Uterus (tissue), 2 donors: ENCODE measurements at regions not wholly inside any gene's neighbourhood (a gene's known extent, or its start where the extent isn't known, plus 50 kb on each side); places are given as distances from the start of the nearest gene placed in this dataset.

ENCODE experiments used
- CTCF ChIP-seq, 4 experiments: fragments of 200-600 bp in 2 of 4; fragments of 450-650 bp in 2 of 4; sonication (generic) in 2 of 4; IDR thresholded peaks; one replicate each; pipeline ENCODE4 v1.5.1; 2016 to 2019; ENCODE audit warnings: antibody characterized with exemption in 4 of 4, mild to moderate bottlenecking in 2 of 4, moderate library complexity in 1 of 4
- POLR2A ChIP-seq, 2 donors: fragments of 450-650 bp; IDR thresholded peaks; one replicate each; pipeline ENCODE4 v1.6.1; 2016; ENCODE audit warnings: antibody characterized with exemption in 2 of 2, mild to moderate bottlenecking in 1 of 2, moderate library complexity in 1 of 2

GRCh38 chr2:117607202-117607601, 207.3 kb upstream of the DDX18 start:
- TF ChIP-seq CTCF (IDR thresholded peaks at IDR 0.05) = no peak
- no peak for TF ChIP-seq POLR2A (IDR thresholded peaks at IDR 0.05)
